ENCODE measurements at regions not wholly inside any gene's neighbourhood (a gene's known extent, or its start where the extent isn't known, plus 50 kb on each side); places are given as distances from the start of the nearest gene placed in this dataset.

DNA sequence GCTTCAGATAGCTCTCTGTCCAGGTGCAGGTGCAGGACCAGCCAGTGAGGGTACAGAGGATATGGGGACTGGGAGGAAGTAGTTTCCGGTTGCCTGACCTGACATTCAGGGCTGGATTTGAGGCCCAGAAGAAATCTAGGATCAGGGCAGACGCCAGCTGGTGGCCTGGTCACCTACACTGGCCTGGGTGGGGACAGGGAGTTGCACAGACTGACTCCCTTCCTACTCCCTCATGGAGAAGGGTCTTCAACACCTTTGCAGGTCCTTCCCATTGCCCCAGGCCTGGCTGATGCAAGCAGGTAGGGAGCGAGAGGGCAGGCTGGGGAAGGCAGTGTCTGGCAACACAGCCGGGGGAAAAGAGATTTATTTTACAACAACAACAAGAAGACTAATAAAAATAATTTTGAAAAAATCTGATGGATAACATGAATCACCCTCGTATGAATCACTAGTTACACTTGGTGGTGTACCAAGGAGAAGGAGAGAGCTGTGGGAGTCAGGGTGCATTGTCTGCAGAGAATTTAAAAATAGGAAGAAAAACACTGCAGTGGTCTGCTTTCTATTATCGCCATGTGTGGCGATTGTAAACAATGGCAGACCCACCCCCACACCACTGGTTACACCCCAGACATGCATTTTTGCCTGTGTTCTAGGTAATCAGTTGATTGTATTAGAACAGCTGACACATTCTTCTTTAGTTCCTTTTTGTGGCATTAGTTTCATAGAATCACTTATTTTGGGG, 62.3 kb upstream of the SNX9 start:
- Histone ChIP-seq H3K27ac (ENCODE audit: low read depth) (no peak overlapping the region), H3K4me1 (ENCODE audit: insufficient read depth) (peaks cover 4% of the 10 kb centered on the region), H3K4me3 (ENCODE audit: low read depth, low read length) (no peak overlapping the region), H3K36me3 (ENCODE audit: insufficient read depth) (no peaks in the 10 kb centered on the region)
- DNase-seq (ENCODE audit: extremely low spot score), result no peak
- WGBS, result 58% methylated on average over 7 of the region's 7 CpGs

DNA sequence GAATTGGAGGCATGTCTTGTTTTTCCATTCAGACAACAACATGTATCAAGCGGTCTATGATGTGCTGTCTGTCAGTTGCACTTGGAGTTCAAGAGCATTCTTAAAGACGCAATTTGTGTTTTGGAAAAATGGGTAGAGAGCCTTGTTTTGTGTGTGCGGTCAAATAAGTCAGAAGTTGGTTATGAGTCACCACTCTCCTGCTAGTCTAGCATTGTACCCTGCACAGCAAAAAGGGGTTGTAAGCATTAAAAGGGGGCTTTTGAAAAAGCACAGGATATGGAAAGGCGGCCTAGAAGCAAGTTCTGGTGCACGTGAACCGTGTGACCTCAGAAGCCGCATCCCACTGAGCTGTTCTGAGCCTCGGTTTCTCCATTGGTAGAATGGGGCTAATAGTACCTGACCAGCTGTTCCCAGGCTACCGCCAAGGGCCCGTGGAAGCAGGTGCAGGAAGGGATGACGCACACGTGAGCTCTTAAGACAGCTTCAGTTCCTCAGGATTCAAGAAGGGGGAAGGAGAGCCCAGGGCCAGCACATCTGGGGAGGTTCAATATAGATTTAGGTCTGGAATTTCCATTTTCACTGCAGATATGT, 61.6 kb upstream of the SNX9 start:
- WGBS, result 85% methylated on average over 12 of the region's 12 CpGs
- peaks cover 4% of the 10 kb centered on the region for H3K4me1 ChIP-seq (ENCODE audit: insufficient read depth)
- no peak overlapping the region for H3K27ac ChIP-seq (ENCODE audit: low read depth)

DNA sequence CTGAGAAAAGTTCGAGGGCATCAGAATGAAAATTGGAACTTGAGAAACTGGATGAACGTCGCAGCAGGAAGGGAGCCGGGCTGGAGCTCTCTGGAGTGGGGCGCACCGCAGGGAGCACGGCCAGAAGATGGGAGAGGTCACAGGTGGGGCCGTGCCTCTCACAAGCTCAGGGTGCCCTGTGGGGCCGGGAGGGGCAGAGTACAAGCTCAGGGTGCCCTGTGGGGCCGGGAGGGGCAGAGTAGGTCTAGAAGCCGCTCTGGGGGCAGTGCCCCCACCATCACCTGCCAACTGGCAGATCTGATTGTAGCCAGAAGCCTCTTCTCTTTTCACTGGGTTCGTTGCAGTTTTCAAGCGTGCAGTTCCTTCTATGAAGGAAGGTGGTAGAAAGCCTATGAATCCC, 61.1 kb upstream of the SNX9 start:
- H3K4me3 ChIP-seq (ENCODE audit: low read depth, low read length), result no peak overlapping the region
- H3K36me3 ChIP-seq (ENCODE audit: insufficient read depth), result no peaks in the 10 kb centered on the region
- no peak overlapping the region for H3K27ac ChIP-seq (ENCODE audit: low read depth)
- no peak for DNase-seq (ENCODE audit: extremely low spot score)
- 91% methylated on average over 13 of the region's 13 CpGs for WGBS
- H3K4me1 ChIP-seq (ENCODE audit: insufficient read depth), result peaks cover 4% of the 10 kb centered on the region

More for the DNA sequence above, 61.6 kb upstream of the SNX9 start:
- DNase-seq (ENCODE audit: extremely low spot score), result no peak
- H3K4me3 ChIP-seq (ENCODE audit: low read depth, low read length), result no peak overlapping the region
- H3K36me3 ChIP-seq (ENCODE audit: insufficient read depth), result no peaks in the 10 kb centered on the region

DNA sequence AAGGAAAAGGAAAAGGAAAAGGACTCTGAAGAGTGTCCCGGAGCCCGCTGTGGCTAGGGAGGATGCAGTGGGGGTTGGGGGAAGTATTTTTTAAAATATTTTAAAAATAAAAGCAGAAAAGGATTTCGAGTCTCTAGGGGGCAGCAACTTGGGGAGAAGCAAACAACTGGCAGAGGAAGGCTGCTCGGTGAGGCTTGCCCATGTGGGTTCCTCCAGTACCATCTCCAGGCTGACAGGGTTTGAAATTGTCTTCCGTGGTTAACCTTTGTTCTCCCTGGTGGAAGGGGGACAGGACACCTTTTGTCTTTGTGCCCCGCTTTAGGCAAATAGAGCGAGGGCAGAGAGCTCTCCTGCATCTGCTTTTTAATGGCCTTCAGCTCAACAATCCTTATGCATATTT, 60.4 kb upstream of the SNX9 start:
- DNase-seq (ENCODE audit: extremely low spot score), result no peak
- H3K36me3 ChIP-seq (ENCODE audit: insufficient read depth), result no peaks in the 10 kb centered on the region
- 62% methylated on average over 7 of the region's 7 CpGs for WGBS
- no peak overlapping the region for H3K4me3 ChIP-seq (ENCODE audit: low read depth, low read length)
- no peak overlapping the region for H3K27ac ChIP-seq (ENCODE audit: low read depth)
- H3K4me1 ChIP-seq (ENCODE audit: insufficient read depth), result peaks cover 4% of the 10 kb centered on the region

DNA sequence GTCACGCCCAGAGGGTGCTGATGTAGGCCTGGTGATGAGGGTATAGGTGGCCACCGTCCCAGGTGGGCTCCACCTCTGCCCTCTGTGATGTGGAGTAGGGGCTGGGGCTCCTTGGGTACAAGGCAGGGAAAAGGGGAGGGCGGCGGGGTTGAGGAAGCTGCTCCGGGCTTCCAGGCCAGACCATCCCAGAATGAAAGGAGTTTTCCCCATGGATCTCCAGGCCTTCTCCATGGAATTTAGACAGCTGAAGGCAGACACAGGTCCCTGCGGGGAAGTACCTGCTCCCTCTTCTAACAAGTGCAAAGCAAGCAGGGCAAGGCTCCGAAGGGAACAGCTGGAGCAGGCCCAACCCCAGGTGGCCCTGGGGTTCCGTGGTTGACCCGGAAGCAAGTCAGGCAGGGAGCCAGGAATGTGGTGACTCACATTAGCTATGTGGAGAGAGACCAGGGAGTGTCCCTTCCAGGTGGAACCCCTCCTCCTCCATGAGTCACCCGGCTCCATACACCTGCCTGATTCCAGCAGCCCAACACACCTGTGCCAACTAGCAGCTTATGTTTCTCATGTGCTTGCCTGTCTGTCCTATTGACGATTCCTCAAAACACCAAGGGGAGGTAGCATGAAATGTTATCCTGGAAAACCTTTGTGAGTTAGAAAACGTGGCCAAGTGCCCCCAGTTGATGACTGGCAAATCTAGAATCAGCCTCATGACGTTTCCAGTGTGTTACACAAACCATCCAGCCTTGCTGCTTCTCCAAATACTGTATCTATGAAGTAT, 59.7 kb upstream of the SNX9 start:
- 69% methylated on average over 13 of the region's 13 CpGs for WGBS
- Histone ChIP-seq H3K36me3 (ENCODE audit: insufficient read depth) (no peaks in the 10 kb centered on the region), H3K4me1 (ENCODE audit: insufficient read depth) (peaks cover 4% of the 10 kb centered on the region), H3K27ac (ENCODE audit: low read depth) (no peak overlapping the region), H3K4me3 (ENCODE audit: low read depth, low read length) (no peak overlapping the region)
- DNase-seq (ENCODE audit: extremely low spot score), result peak; percentile 72

DNA sequence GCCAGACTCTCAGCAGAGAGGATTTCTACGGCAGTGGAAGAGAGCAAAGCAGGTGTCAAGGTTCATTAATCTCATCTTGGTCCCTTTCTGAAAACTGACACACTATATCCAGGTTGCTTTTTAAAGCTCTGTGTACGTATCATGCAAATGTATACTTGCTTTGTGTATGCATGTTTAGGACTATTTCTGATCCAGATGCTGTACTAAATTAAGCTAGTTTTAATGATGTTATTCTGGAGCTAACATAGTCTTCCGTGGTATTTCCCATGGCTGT, 59.2 kb upstream of the SNX9 start:
- no peak for DNase-seq (ENCODE audit: extremely low spot score)
- H3K4me3 ChIP-seq (ENCODE audit: low read depth, low read length), result no peak overlapping the region
- H3K36me3 ChIP-seq (ENCODE audit: insufficient read depth), result no peaks in the 10 kb centered on the region
- peaks cover 4% of the 10 kb centered on the region for H3K4me1 ChIP-seq (ENCODE audit: insufficient read depth)
- H3K27ac ChIP-seq (ENCODE audit: low read depth), result peak overlapping the region; percentile 71
- WGBS, result 46% methylated on average over 3 of the region's 3 CpGs

DNA sequence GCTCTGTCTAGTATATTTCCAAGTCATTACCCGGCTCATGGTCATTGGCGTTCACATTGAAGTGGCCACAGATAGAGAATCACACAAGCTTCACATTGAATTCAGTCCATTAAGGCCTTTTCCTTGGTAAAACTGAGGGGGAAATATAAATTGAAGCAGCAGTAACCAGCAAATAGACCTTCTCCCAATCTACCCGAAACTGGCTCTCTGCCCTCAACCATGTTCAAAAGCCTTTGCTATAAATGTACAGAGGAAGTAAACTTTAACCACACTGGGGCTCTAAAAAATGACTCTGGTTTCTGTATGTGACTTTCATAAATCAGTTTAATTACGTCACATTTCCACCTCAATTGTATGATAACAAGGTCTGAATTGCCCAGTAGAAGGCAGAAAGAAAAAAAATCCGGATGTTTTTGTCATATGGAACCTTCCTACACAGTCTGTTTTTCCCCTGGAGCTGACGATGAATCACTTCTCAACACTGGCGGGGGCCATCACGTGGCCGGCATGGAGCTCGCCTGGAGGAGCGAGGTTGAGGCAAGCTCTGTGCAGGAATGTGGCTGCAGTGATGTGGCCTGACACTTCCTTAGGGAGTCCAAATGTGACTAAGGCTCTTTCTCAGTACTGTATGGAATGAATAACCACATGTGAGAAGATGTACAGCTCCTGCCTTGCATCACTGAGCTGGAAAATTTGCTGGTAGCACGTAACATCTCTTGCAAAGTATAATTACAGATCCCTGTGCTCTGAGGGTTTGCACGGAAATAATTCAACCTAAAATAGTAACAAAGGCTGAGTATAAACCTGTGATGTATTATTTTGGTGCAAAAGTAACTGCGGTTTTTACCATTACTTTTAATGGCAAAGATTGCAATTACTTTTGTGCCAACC, 58.6 kb upstream of the SNX9 start:
- 20% methylated on average over 14 of the region's 14 CpGs for WGBS
- peaks cover 4% of the 10 kb centered on the region for H3K4me1 ChIP-seq (ENCODE audit: insufficient read depth)
- H3K36me3 ChIP-seq (ENCODE audit: insufficient read depth), result no peaks in the 10 kb centered on the region
- peak overlapping the region; percentile 71 for H3K27ac ChIP-seq (ENCODE audit: low read depth)
- peak; percentile 62 for DNase-seq (ENCODE audit: extremely low spot score)
- H3K4me3 ChIP-seq (ENCODE audit: low read depth, low read length), result no peak overlapping the region

DNA sequence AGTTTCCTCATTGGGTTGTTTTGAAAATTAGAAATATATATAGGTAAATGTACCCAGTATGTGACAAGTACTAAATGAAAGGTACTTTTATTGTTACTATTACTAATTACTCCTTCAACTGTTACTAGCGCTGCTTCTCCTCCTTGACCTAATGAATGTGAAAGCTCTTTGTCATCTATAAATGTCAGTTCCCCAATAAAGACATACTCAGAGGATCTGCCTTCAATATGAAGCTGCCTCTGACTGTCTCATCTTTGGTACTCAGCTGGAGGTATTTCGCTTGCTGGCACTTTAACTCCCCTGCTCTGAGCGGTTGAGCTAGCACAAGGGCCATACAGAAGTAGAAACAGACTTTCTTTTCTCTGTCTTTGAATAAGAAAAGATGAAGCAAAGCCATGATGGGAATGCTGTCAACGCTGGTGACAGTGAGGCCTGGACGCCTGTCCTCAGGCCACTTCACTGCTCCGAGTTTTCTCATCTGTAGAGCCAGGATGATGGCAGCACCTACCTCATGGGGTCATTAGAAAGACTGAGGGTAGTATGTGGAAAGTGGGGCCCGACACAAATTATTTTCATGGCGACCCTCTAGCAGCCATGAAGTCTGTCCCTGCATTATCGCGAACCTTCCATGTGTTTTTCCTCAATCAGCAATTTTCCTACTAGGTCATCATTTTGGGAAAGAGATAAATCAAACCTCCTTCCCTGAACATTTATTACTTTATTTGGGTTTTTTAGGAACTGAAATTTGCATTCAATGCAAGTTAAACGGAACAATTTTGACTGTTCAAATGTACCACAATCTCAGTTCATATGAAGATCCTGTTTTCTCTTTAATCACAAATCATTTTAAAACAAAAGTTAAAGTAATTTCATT, 55.9 kb upstream of the SNX9 start:
- no peaks in the 10 kb centered on the region for H3K36me3 ChIP-seq (ENCODE audit: insufficient read depth)
- no peak overlapping the region for H3K4me3 ChIP-seq (ENCODE audit: low read depth, low read length)
- H3K4me1 ChIP-seq (ENCODE audit: insufficient read depth), result peaks cover 2% of the 10 kb centered on the region
- 94% methylated on average over 11 of the region's 11 CpGs for WGBS
- DNase-seq (ENCODE audit: extremely low spot score), result no peak
- H3K27ac ChIP-seq (ENCODE audit: low read depth), result no peak overlapping the region

DNA sequence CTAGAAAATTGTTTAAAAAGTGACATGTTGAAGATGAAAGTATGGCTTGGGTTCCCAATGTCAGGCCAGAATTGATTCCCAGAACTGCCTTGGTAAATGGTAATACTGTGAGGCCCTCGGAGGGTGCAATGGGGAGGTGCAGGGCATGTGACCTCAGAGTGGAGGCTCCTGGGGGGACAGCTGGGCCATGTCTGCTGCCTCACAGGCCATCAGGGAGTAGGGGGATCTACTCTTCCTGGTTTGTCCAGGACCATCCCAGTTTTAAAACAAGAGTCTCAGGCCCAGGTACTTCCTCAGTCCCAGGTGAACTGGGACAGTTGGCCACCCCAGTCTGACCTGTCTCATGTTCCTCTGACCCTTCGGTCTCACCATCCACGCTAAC, 55.3 kb upstream of the SNX9 start:
- Histone ChIP-seq H3K4me3 (ENCODE audit: low read depth, low read length) (no peak overlapping the region), H3K36me3 (ENCODE audit: insufficient read depth) (no peaks in the 10 kb centered on the region), H3K27ac (ENCODE audit: low read depth) (no peak overlapping the region), H3K4me1 (ENCODE audit: insufficient read depth) (peaks cover 2% of the 10 kb centered on the region)
- WGBS, result 96% methylated on average over 3 of the region's 3 CpGs
- DNase-seq (ENCODE audit: extremely low spot score), result no peak

DNA sequence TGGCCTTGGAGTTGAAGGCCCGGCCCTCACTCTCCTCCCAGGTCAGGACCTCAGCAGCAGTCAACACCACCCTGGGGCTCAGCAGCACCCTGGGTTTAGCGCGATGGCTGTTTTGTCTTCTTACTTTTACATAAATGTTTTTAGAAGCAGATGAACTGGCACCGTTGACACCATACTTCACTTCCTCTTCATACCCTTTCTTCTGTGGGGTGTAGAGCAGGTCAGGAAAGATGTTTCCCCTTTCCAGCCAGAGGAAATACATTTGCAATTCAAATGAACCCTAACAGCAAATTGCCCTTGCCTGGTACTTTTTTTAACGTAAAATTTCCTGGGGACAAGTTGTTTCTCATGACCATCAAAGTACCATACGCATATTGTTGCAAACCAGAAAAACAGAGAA, 54.7 kb upstream of the SNX9 start:
- 86% methylated on average over 6 of the region's 6 CpGs for WGBS
- H3K4me1 ChIP-seq (ENCODE audit: insufficient read depth), result peaks cover 2% of the 10 kb centered on the region
- DNase-seq (ENCODE audit: extremely low spot score), result no peak
- no peak overlapping the region for H3K27ac ChIP-seq (ENCODE audit: low read depth)
- no peak overlapping the region for H3K4me3 ChIP-seq (ENCODE audit: low read depth, low read length)
- H3K36me3 ChIP-seq (ENCODE audit: insufficient read depth), result no peaks in the 10 kb centered on the region

DNA sequence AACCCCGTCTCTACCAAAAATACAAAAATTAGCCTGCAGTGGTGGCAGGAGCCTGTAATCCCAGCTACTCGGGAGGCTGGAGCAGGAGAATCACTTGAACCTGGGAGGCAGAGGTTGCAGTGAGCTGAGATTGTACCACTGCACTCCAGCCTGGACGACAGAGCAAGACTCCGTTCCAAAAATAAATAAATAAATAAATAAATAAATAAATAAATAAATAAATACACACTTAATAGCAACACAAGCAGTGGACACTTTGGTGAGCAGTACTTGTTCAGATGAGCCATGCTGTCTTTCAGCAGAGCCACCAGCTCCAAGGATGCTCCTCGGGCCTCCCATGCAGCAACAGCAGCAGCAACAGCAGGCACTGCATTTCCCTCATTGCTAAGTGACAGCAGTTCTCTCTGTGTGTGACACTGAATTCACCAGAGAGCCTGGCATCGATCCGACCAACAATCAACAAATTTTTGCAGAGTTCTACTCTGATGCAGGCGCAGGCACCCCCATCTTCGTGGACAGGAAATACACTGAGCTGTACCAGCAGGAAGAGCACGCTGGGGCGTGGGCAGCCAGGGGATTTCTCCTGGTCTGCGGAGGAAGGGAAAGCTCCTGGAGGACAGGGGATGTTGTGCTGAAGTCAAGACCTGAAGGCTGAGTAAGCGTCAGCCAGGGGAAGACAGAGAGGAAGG, 54.0 kb upstream of the SNX9 start:
- Histone ChIP-seq H3K4me1 (ENCODE audit: insufficient read depth) (peaks cover 2% of the 10 kb centered on the region), H3K4me3 (ENCODE audit: low read depth, low read length) (no peak overlapping the region), H3K36me3 (ENCODE audit: insufficient read depth) (no peaks in the 10 kb centered on the region), H3K27ac (ENCODE audit: low read depth) (no peak overlapping the region)
- DNase-seq (ENCODE audit: extremely low spot score), result no peak
- WGBS, result 89% methylated on average over 13 of the region's 13 CpGs

DNA sequence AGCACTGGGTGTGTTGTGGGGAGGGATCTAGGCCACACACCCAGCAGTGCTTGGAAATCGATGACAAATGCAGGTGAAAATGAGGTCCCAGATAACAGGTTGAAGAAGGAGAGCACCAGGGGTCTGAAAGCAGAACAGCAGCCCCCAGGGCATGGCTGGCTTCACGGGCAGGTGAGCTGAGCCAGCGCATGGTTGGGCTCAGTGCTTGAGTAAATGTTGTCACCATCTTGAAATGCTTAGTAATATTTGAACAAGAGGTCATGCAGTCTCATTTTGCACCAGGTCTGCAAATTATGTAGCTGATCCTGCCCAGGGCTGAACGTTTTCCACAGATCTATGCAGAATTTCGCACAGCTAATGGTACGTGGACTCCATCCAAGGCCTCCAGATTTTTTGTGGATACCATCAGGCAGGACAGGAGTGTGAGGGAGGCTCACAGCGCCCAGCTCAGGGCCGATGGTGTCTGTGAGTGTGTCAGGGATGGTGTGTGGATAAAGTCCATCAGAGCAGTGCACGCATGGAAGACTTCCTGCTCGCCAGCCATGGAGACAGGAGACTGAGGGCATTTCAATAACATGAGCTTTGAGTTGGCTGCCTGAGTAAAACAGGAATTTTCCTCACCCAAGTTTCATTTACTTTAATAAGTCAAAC, 53.1 kb upstream of the SNX9 start:
- DNase-seq (ENCODE audit: extremely low spot score), result no peak
- H3K4me3 ChIP-seq (ENCODE audit: low read depth, low read length), result no peak overlapping the region
- no peak overlapping the region for H3K27ac ChIP-seq (ENCODE audit: low read depth)
- H3K4me1 ChIP-seq (ENCODE audit: insufficient read depth), result peaks cover 2% of the 10 kb centered on the region
- H3K36me3 ChIP-seq (ENCODE audit: insufficient read depth), result no peaks in the 10 kb centered on the region
- 90% methylated on average over 10 of the region's 10 CpGs for WGBS
